ENCODE measurements at regions not wholly inside any gene's neighbourhood (a gene's known extent, or its start where the extent isn't known, plus 50 kb on each side); places are given as distances from the start of the nearest gene placed in this dataset.

GRCh38 chr13:44660050-44660449 lies 83.9 kb upstream of the TSC22D1 start:
- Histone ChIP-seq H2AFZ (ENCODE audit: low read length) (no peak overlapping the region), H3K4me1 (ENCODE audit: insufficient read depth, low read length, severe bottlenecking) (no peaks in the 10 kb centered on the region), H3K79me2 (ENCODE audit: insufficient read depth, low read length) (no peaks in the 10 kb centered on the region), H3K9me3 (ENCODE audit: low read length) (no peaks in the 10 kb centered on the region), H3F3A (ENCODE audit: insufficient read depth, low read length) (no peaks in the 10 kb centered on the region), H3K9me2 (ENCODE audit: low read depth, low read length) (no peaks in the 10 kb centered on the region), H3K4me3 (ENCODE audit: low read depth, low read length, poor library complexity, severe bottlenecking) (no peak overlapping the region), H3K36me3 (ENCODE audit: insufficient read depth, low read length) (no peaks in the 10 kb centered on the region), H3K9ac (ENCODE audit: low read length) (no peak overlapping the region), H4K20me1 (ENCODE audit: insufficient read depth, low read length) (no peaks in the 10 kb centered on the region), H3K27ac (ENCODE audit: low read depth, low read length, poor library complexity, severe bottlenecking) (no peak overlapping the region), H3K4me2 (ENCODE audit: low read length) (no peak overlapping the region), H3K27me3 (ENCODE audit: insufficient read depth, low read length) (no peaks in the 10 kb centered on the region)
- no peak for TF ChIP-seq EZH2 (IDR thresholded peaks at IDR 0.05; ENCODE audit: borderline replicate concordance, low read length)
- TF ChIP-seq CTCF (IDR thresholded peaks at IDR 0.05; ENCODE audit: low read length), result no peak

- Histone ChIP-seq H4K20me1 (ENCODE audit: insufficient read depth, low read length) (no peaks in the 10 kb centered on the region), H3K9ac (ENCODE audit: low read length) (no peak overlapping the region), H3K4me3 (ENCODE audit: low read depth, low read length, poor library complexity, severe bottlenecking) (no peak overlapping the region), H3K27me3 (ENCODE audit: insufficient read depth, low read length) (0 out of 2 replicates have a peak, but pooled peaks cover 3% of the 10 kb centered on the region), H3F3A (ENCODE audit: insufficient read depth, low read length) (no peaks in the 10 kb centered on the region), H3K27ac (ENCODE audit: low read depth, low read length, poor library complexity, severe bottlenecking) (no peak overlapping the region), H3K9me2 (ENCODE audit: low read depth, low read length) (no peaks in the 10 kb centered on the region), H3K4me1 (ENCODE audit: insufficient read depth, low read length, severe bottlenecking) (no peaks in the 10 kb centered on the region), H3K4me2 (ENCODE audit: low read length) (no peak overlapping the region), H3K36me3 (ENCODE audit: insufficient read depth, low read length) (no peaks in the 10 kb centered on the region), H3K9me3 (ENCODE audit: low read length) (no peaks in the 10 kb centered on the region), H2AFZ (ENCODE audit: low read length) (no peak overlapping the region), H3K79me2 (ENCODE audit: insufficient read depth, low read length) (no peaks in the 10 kb centered on the region)
- TF ChIP-seq EZH2 (IDR thresholded peaks at IDR 0.05; ENCODE audit: borderline replicate concordance, low read length) (no peak), CTCF (IDR thresholded peaks at IDR 0.05; ENCODE audit: low read length) (no peak)
Observed at GRCh38 chr13:44652962-44653660, 77.0 kb upstream of the TSC22D1 start.

- no peak overlapping the region for H3K4me3 ChIP-seq (ENCODE audit: low read depth, low read length, poor library complexity, severe bottlenecking)
- no peaks in the 10 kb centered on the region for H3F3A ChIP-seq (ENCODE audit: insufficient read depth, low read length)
- no peak for TF ChIP-seq EZH2 (IDR thresholded peaks at IDR 0.05; ENCODE audit: borderline replicate concordance, low read length)
- TF ChIP-seq CTCF (IDR thresholded peaks at IDR 0.05; ENCODE audit: low read length), result no peak
- H3K36me3 ChIP-seq (ENCODE audit: insufficient read depth, low read length), result no peaks in the 10 kb centered on the region
- H3K4me1 ChIP-seq (ENCODE audit: insufficient read depth, low read length, severe bottlenecking), result no peaks in the 10 kb centered on the region
- H3K9me2 ChIP-seq (ENCODE audit: low read depth, low read length), result no peaks in the 10 kb centered on the region
- no peak overlapping the region for H2AFZ ChIP-seq (ENCODE audit: low read length)
- 0 out of 2 replicates have a peak, but pooled peaks cover 3% of the 10 kb centered on the region for H3K27me3 ChIP-seq (ENCODE audit: insufficient read depth, low read length)
- no peak overlapping the region for H3K27ac ChIP-seq (ENCODE audit: low read depth, low read length, poor library complexity, severe bottlenecking)
- H3K9ac ChIP-seq (ENCODE audit: low read length), result no peak overlapping the region
- no peaks in the 10 kb centered on the region for H3K9me3 ChIP-seq (ENCODE audit: low read length)
- no peak overlapping the region for H3K4me2 ChIP-seq (ENCODE audit: low read length)
- no peaks in the 10 kb centered on the region for H3K79me2 ChIP-seq (ENCODE audit: insufficient read depth, low read length)
- H4K20me1 ChIP-seq (ENCODE audit: insufficient read depth, low read length), result no peaks in the 10 kb centered on the region
Observed at GRCh38 chr13:44652168-44652567, 76.0 kb upstream of the TSC22D1 start.

Measured in OCI-LY1 (cell line).